ENCODE measurements at regions not wholly inside any gene's neighbourhood (a gene's known extent, or its start where the extent isn't known, plus 50 kb on each side); places are given as distances from the start of the nearest gene placed in this dataset.

DNA sequence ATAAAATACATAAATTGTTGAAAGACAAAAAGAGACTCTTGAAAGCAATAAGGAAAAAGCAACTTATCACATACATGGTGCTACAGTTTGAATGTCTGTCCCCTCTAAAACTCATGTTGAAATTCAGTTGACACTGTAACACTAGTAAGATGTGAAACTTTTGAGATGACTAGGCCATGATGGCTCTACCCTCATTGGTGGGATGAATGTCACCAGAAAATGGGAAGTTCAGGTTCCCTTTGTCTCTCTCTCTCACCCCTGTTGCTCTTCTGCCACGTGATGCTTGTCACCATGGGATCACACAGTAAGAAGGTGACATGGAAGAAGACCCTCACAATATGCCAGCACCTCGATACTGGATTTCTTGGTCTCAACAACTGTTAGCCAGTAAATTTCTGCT, 50.3 kb upstream of the SPTLC1 start:
- TF ChIP-seq POLR2A (IDR thresholded peaks at IDR 0.05; ENCODE audit: low read length): no peak
- TF ChIP-seq GATA1 (IDR thresholded peaks at IDR 0.05; ENCODE audit: low read depth, low read length): no peak

Measured in erythroblast (primary cell).